Gastroesophageal sphincter (tissue), 4 donors: ENCODE measurements at regions not wholly inside any gene's neighbourhood (a gene's known extent, or its start where the extent isn't known, plus 50 kb on each side); places are given as distances from the start of the nearest gene placed in this dataset.
A peak's percentile ranks its signal among the peaks of the same experiment; 100 is the strongest.

ENCODE experiments used
- ATAC-seq: fragments of 150-250 bp; one replicate; pipeline ENCODE4 v1.9.1; 2016; ENCODE audit warnings: mild to moderate bottlenecking, moderate library complexity
- H3K27ac ChIP-seq, 4 donors: fragments of 200-600 bp; sonication (generic) in 3 of 4; 1 replicate in 3 of 4; 2 replicates in 1 of 4; pipeline ENCODE4 v1.5.1; 2016 to 2019
- H3K27me3 ChIP-seq: fragments of 200-600 bp; sonication (generic); one replicate; pipeline ENCODE4 v1.5.1; 2019
- H3K36me3 ChIP-seq, 2 donors: fragments of 200-600 bp; sonication (generic); one replicate each; pipeline ENCODE4 v1.5.1; 2019; ENCODE audit warnings: control low read depth in 1 of 2
- H3K4me1 ChIP-seq, 3 donors: fragments of 200-600 bp; sonication (generic); 1 replicate in 2 of 3; 2 replicates in 1 of 3; pipeline ENCODE4 v1.5.1; 2016 to 2019; ENCODE audit warnings: control low read depth in 2 of 3
- H3K4me3 ChIP-seq, 2 donors: fragments of 200-600 bp; sonication (generic); one replicate each; pipeline ENCODE4 v1.5.1; 2019; ENCODE audit warnings: mild to moderate bottlenecking in 1 of 2, moderate library complexity in 1 of 2
- H3K9me3 ChIP-seq, 3 donors: fragments of 200-600 bp; sonication (generic); one replicate each; pipeline ENCODE4 v1.5.1; 2017 to 2019; ENCODE audit warnings: control low read depth in 2 of 3
- CTCF ChIP-seq, 4 experiments: fragments of 200-600 bp in 2 of 4; fragments of 450-650 bp in 2 of 4; sonication (generic) in 1 of 4; IDR thresholded peaks; one replicate each; pipeline ENCODE4 v1.5.1; 2017 to 2019; ENCODE audit warnings: antibody characterized with exemption in 4 of 4, mild to moderate bottlenecking in 2 of 4, moderate library complexity in 2 of 4
- EP300 ChIP-seq: sonication (generic); formaldehyde crosslinking; IDR thresholded peaks from one replicate; pipeline ENCODE4 v1.6.1; 2017; ENCODE audit warnings: antibody characterized with exemption, mild to moderate bottlenecking
- POLR2A ChIP-seq, 2 donors: fragments of 450-650 bp; IDR thresholded peaks; one replicate each; pipeline ENCODE4 v1.6.1; 2017; ENCODE audit warnings: antibody characterized with exemption in 2 of 2, mild to moderate bottlenecking in 2 of 2, moderate library complexity in 1 of 2
- POLR2AphosphoS5 ChIP-seq: sonication (generic); formaldehyde crosslinking; IDR thresholded peaks from one replicate; pipeline ENCODE4 v1.6.1; 2017; ENCODE audit warnings: antibody characterized with exemption
- WGBS, 2 donors: methylation state at CpG; one replicate each; pipeline ENCODE4 v1.1.5; 2018; ENCODE audit warnings: low coverage in 1 of 2; 5-methylcytosine and 5-hydroxymethylcytosine counted together

GRCh38 chr18:37661478-37661877, 95.9 kb upstream of the CELF4 start:
- Histone ChIP-seq H3K9me3 (no peaks in the 10 kb centered on the region), H3K27ac (no peak overlapping the region), H3K4me3 (no peak overlapping the region), H3K27me3 (no peaks in the 10 kb centered on the region), H3K36me3 (no peaks in the 10 kb centered on the region), H3K4me1 (no peaks in the 10 kb centered on the region)
- no peak for TF ChIP-seq POLR2AphosphoS5
- TF ChIP-seq POLR2A (IDR thresholded peaks at IDR 0.05) = no peak
- TF ChIP-seq EP300 = no peak
- TF ChIP-seq CTCF (IDR thresholded peaks at IDR 0.05) = no peak
- no CpG with 5 or more reads among the region's 4 CpGs for WGBS, 2 donors
- ATAC-seq = no peak

GRCh38 chr18:37661061-37661460, 95.5 kb upstream of the CELF4 start:
- Histone ChIP-seq H3K9me3 (no peaks in the 10 kb centered on the region), H3K4me1 (no peaks in the 10 kb centered on the region), H3K27me3 (no peaks in the 10 kb centered on the region), H3K27ac (no peak overlapping the region), H3K4me3 (no peak overlapping the region), H3K36me3 (no peaks in the 10 kb centered on the region)
- TF ChIP-seq POLR2A (IDR thresholded peaks at IDR 0.05) = no peak
- TF ChIP-seq EP300 = no peak
- TF ChIP-seq POLR2AphosphoS5 = no peak
- TF ChIP-seq CTCF (IDR thresholded peaks at IDR 0.05) = no peak
- 74 to 94% methylated on average over 3 to 4 of the region's 4 CpGs for WGBS, 2 donors
- no peak for ATAC-seq

- TF ChIP-seq POLR2A (IDR thresholded peaks at IDR 0.05) (no peak), EP300 (no peak), POLR2AphosphoS5 (no peak), CTCF (IDR thresholded peaks at IDR 0.05) (no peak)
- 50 to 63% methylated on average over 1 to 2 of the region's 2 CpGs for WGBS, 2 donors
- Histone ChIP-seq H3K27ac (no peak overlapping the region), H3K4me1 (no peaks in the 10 kb centered on the region), H3K9me3 (no peaks in the 10 kb centered on the region), H3K27me3 (no peaks in the 10 kb centered on the region), H3K36me3 (no peaks in the 10 kb centered on the region), H3K4me3 (no peak overlapping the region)
- ATAC-seq = no peak
These were observed 95.1 kb upstream of the CELF4 start for GRCh38 chr18:37660658-37661057.

GRCh38 chr18:37659906-37660305, 94.3 kb upstream of the CELF4 start:
- peak; percentile 34 for ATAC-seq
- no peak overlapping the region for H3K27ac ChIP-seq
- H3K36me3 ChIP-seq = no peaks in the 10 kb centered on the region
- no peak for TF ChIP-seq POLR2A (IDR thresholded peaks at IDR 0.05)
- no peak for TF ChIP-seq POLR2AphosphoS5
- no peak for TF ChIP-seq CTCF (IDR thresholded peaks at IDR 0.05)
- TF ChIP-seq EP300 = no peak
- no peaks in the 10 kb centered on the region for H3K9me3 ChIP-seq
- peaks cover 7% of the 10 kb centered on the region for H3K27me3 ChIP-seq
- H3K4me1 ChIP-seq = no peaks in the 10 kb centered on the region
- H3K4me3 ChIP-seq = no peak overlapping the region

GRCh38 chr18:37658894-37659293, 93.3 kb upstream of the CELF4 start:
- H3K36me3 ChIP-seq = no peaks in the 10 kb centered on the region
- 75% methylated on average over 1 of the region's 1 CpG; no CpG with 5 or more reads in 1 of the 2 donors for WGBS, 2 donors
- H3K9me3 ChIP-seq = no peaks in the 10 kb centered on the region
- peaks cover 8% of the 10 kb centered on the region for H3K27me3 ChIP-seq
- H3K27ac ChIP-seq = no peak overlapping the region
- H3K4me3 ChIP-seq = no peak overlapping the region
- TF ChIP-seq CTCF (IDR thresholded peaks at IDR 0.05) = no peak
- TF ChIP-seq POLR2A (IDR thresholded peaks at IDR 0.05) = no peak
- no peak for TF ChIP-seq POLR2AphosphoS5
- TF ChIP-seq EP300 = no peak
- no peaks in the 10 kb centered on the region for H3K4me1 ChIP-seq
- no peak for ATAC-seq
